Heart left ventricle (tissue), 16 donors: ENCODE measurements at regions not wholly inside any gene's neighbourhood (a gene's known extent, or its start where the extent isn't known, plus 50 kb on each side); places are given as distances from the start of the nearest gene placed in this dataset.

ENCODE experiments used
- ATAC-seq, 4 donors: fragments of 200-7000 bp; cut with Tn5 transposase; one replicate each; pipeline ENCODE4 v1.9.1; 2020 to 2022; ENCODE audit warnings: moderate library complexity in 4 of 4, mild to moderate bottlenecking in 3 of 4, moderate number of reproducible peaks in 1 of 4
- DNase-seq, 5 donors: peaks; one replicate each; pipeline ENCODE4 v3.0.0-alpha.2; 2020
- H3K27ac ChIP-seq, 12 donors: fragments of 200-600 bp; sonication (generic) in 4 of 12; one replicate each; pipeline versions ENCODE4 v1.5.0 to v1.8.0; 2016 to 2022; ENCODE audit warnings: mild to moderate bottlenecking in 2 of 12
- H3K27me3 ChIP-seq, 9 donors: fragments of 200-600 bp; sonication (generic) in 2 of 9; one replicate each; pipeline versions ENCODE4 v1.5.1 to v1.8.0; 2016 to 2022; ENCODE audit warnings: mild to moderate bottlenecking in 3 of 9
- H3K36me3 ChIP-seq, 9 donors: fragments of 200-600 bp; sonication (generic) in 2 of 9; one replicate each; pipeline versions ENCODE4 v1.5.0 to v1.8.0; 2018 to 2022; ENCODE audit warnings: mild to moderate bottlenecking in 2 of 9
- H3K4me1 ChIP-seq, 12 donors: fragments of 200-600 bp; sonication (generic) in 4 of 12; one replicate each; pipeline versions ENCODE4 v1.5.0 to v1.8.0; 2016 to 2022; ENCODE audit warnings: mild to moderate bottlenecking in 3 of 12
- H3K4me3 ChIP-seq, 12 donors: fragments of 200-600 bp; sonication (generic) in 4 of 12; one replicate each; pipeline versions ENCODE4 v1.5.0 to v1.8.0; 2017 to 2022; ENCODE audit warnings: mild to moderate bottlenecking in 9 of 12, moderate library complexity in 4 of 12
- H3K9me3 ChIP-seq, 12 donors: fragments of 200-600 bp; sonication (generic) in 4 of 12; one replicate each; pipeline versions ENCODE4 v1.5.0 to v1.8.0; 2016 to 2022; ENCODE audit warnings: mild to moderate bottlenecking in 1 of 12
- POLR2A ChIP-seq, 2 donors: fragments of 450-650 bp; IDR thresholded peaks; one replicate each; pipeline ENCODE4 v1.6.1; 2017; ENCODE audit warnings: antibody characterized with exemption in 2 of 2, mild to moderate bottlenecking in 2 of 2, moderate library complexity in 2 of 2
- WGBS, 4 donors: extraction: QIAGEN DNeasy Blood & Tissue Kit in 2 of 4; methylation state at CpG; one replicate each; pipeline versions ENCODE4 v1.1.5 to v1.1.7; 2013 to 2018; 5-methylcytosine and 5-hydroxymethylcytosine counted together
- intact Hi-C, 10 donors: fragments of 100-400 bp; cut with DNase I; formaldehyde crosslinking; loops; one replicate each; pipeline versions ENCODE4 v1.11.1 to v1.14.2; 2022
- TF ChIP-seq, protein P1 (sequence below), 12 donors: fragments of 200-600 bp; sonication (generic) in 4 of 12; IDR thresholded peaks; one replicate each; pipeline versions ENCODE4 v1.5.0 to v1.8.0; 2018 to 2022; ENCODE audit warnings: antibody characterized with exemption in 12 of 12, mild to moderate bottlenecking in 5 of 12
- donor health status: ischemic (EF 13 %, LVEDD 7.1; RV severe dilation, severe dysfunction).
- donor health status: healthy with polysubstance abuse.
- donor health status: DM: no; HTN: yes; CAD: no.
- donor health status: DM: no; HTN: no; CAD: no.
- donor health status: ischemic (EF 25% LVEDD 6.9; RV normal size, moderate dysfunction).
- donor health status: ischemic (EF 25% LVEDD 5.7; RV mildly dilated, moderate dysfunction).
- donor health status: healthy.
- donor health status: DM: yes; HTN: yes; CAD: no.
- donor health status: ischemic (EF 35%, LVEDD 5.7; RV mildly dilated, moderate dysfunction).
- donor health status: nonischemic (EF 11% LVEDD 7.7; RV severe dilation, severe dysfunction).
- donor health status: DM: yes; HTN: yes; CAD: no.
- donor health status: PGD.
- donor health status: ischemic (EF 29% LVEDD 5.4; RV normal size, mild dysfunction).
- donor health status: nonischemic (EF 23%, LVEDD 6.1; RV moderate dilation, normal function).

DNA sequence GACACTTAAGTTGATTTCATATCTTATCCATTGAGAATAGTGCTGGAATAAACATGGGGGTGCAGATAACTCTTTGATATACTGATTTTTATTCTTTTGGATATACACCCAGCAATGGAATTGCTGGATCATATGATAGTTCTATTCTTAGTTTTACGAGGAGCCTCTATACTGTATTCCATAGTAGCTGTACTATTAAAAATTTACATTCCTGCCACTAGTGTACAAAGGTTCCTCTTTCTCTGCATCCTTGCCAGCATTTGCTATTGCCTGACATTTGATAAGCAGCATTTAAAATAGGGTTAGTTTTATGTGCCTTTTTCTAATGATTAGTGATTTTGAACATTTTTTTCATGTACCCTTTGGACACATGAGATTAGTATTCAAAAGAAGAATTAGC is 554.2 kb downstream of the JRKL start:
- Histone ChIP-seq H3K27ac (no peak overlapping the region), H3K27me3 (no peaks in the 10 kb centered on the region), H3K9me3 (no peaks in the 10 kb centered on the region), H3K36me3 (no peaks in the 10 kb centered on the region), H3K4me1 (no peaks in the 10 kb centered on the region), H3K4me3 (no peak overlapping the region)
- ATAC-seq (no peak), DNase-seq (no peak)
- TF ChIP-seq POLR2A (IDR thresholded peaks at IDR 0.05), result no peak
- intact Hi-C loops, result no loop called here
- 48 to 69% (median 58%) methylated on average over 1 of the region's 1 CpG for WGBS, 4 donors

DNA sequence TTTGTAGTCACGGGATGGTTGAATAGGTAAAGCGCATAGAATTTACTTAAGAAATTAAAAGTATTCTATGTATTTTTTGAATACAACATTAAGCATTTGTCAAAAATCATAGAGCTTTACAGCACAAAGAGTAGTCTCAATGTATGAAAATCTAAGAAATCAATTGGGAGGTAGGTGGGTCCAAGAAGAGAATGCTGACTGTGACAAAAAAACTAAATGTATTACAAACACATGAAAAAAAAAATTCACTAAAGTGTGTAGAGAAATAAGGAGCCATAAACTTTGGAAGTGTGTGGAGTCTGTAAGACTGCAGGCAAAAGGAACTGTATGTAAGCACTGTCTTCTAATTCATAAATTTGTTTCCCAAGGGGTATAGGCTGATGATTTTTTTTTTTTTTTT is 558.3 kb downstream of the JRKL start:
- 87 to 96% (median 92%) methylated on average over 2 of the region's 2 CpGs for WGBS, 4 donors
- Histone ChIP-seq H3K27me3 (no peaks in the 10 kb centered on the region), H3K9me3 (peaks cover 0 to 7% (median 0%) of the 10 kb centered on the region in 12 donors), H3K36me3 (no peaks in the 10 kb centered on the region), H3K27ac (no peak overlapping the region), H3K4me3 (no peak overlapping the region), H3K4me1 (no peaks in the 10 kb centered on the region)
- intact Hi-C loops, result no loop called here
- DNase-seq, result no peak
- ATAC-seq, result no peak
- TF ChIP-seq POLR2A (IDR thresholded peaks at IDR 0.05), result no peak
- TF ChIP-seq, protein P1, sequence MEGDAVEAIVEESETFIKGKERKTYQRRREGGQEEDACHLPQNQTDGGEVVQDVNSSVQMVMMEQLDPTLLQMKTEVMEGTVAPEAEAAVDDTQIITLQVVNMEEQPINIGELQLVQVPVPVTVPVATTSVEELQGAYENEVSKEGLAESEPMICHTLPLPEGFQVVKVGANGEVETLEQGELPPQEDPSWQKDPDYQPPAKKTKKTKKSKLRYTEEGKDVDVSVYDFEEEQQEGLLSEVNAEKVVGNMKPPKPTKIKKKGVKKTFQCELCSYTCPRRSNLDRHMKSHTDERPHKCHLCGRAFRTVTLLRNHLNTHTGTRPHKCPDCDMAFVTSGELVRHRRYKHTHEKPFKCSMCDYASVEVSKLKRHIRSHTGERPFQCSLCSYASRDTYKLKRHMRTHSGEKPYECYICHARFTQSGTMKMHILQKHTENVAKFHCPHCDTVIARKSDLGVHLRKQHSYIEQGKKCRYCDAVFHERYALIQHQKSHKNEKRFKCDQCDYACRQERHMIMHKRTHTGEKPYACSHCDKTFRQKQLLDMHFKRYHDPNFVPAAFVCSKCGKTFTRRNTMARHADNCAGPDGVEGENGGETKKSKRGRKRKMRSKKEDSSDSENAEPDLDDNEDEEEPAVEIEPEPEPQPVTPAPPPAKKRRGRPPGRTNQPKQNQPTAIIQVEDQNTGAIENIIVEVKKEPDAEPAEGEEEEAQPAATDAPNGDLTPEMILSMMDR (IDR thresholded peaks at IDR 0.05), result no peak

DNA sequence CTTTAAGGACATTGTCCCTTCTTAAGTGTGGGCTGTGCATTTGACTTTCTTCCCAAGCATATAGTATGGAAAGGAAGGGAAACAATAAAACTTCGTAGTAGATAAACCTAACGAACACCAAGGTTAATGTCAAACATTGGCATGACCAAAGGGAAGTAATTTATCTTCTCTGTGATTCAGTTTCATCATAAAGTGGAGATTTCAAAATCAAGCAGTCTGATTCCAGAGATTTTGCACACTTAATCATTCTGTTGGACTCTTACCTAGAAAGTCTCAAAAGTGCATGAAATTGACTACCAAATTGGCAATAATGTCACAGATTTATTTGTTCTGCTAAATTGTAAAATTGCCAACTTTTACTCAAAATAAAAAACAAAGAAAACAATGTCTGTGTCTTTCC is 559.7 kb downstream of the JRKL start:
- no peak overlapping the region for H3K4me3 ChIP-seq
- no peaks in the 10 kb centered on the region for H3K4me1 ChIP-seq
- intact Hi-C loops, result no loop called here
- TF ChIP-seq, protein P1 (IDR thresholded peaks at IDR 0.05), result no peak
- no peak for TF ChIP-seq POLR2A (IDR thresholded peaks at IDR 0.05)
- no peak for DNase-seq
- H3K36me3 ChIP-seq, result no peaks in the 10 kb centered on the region
- WGBS, 4 donors, result 36 to 67% (median 45%) methylated on average over 2 of the region's 2 CpGs
- no peak for ATAC-seq
- H3K9me3 ChIP-seq, result peaks cover 0 to 7% (median 0%) of the 10 kb centered on the region in 12 donors
- no peaks in the 10 kb centered on the region for H3K27me3 ChIP-seq
- no peak overlapping the region for H3K27ac ChIP-seq

DNA sequence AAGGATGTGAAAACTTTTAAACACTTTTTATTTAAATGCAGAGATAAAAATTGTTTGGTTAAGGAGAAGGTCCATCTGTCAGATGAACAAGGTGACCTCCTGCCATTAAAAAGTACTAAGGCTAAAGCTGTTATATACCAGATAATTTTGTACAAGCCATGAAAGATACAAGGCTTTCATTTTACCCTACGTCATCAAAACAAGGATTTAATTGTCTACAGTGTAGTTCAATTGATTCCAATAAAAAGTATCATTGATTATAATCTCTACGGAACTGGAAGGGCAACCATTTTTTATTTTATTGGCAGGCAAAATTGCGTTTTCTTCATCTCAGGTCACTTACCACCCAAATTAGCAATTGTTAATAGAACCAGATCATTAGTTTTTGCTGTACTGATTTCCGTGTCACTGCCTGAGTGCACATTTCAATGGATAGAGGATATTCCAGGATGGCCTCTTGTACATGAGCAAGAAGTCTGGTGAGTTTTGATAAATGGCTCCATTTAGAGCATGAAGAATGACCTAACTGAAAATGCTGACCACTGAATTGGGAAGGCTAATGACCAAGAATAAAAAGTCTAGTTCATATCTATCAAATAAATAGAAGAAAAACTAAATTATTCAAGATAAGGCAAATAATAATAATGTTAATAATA is 564.9 kb downstream of the JRKL start:
- WGBS, 4 donors, result 70 to 84% (median 77%) methylated on average over 4 of the region's 4 CpGs
- Histone ChIP-seq H3K27me3 (no peaks in the 10 kb centered on the region), H3K36me3 (no peaks in the 10 kb centered on the region), H3K9me3 (peaks cover 0 to 7% (median 0%) of the 10 kb centered on the region in 12 donors), H3K27ac (no peak overlapping the region), H3K4me1 (no peaks in the 10 kb centered on the region), H3K4me3 (no peak overlapping the region)
- intact Hi-C loops, result no loop called here
- DNase-seq (no peak), ATAC-seq (no peak)
- TF ChIP-seq POLR2A (IDR thresholded peaks at IDR 0.05), result no peak
- TF ChIP-seq, protein P1 (IDR thresholded peaks at IDR 0.05), result no peak

DNA sequence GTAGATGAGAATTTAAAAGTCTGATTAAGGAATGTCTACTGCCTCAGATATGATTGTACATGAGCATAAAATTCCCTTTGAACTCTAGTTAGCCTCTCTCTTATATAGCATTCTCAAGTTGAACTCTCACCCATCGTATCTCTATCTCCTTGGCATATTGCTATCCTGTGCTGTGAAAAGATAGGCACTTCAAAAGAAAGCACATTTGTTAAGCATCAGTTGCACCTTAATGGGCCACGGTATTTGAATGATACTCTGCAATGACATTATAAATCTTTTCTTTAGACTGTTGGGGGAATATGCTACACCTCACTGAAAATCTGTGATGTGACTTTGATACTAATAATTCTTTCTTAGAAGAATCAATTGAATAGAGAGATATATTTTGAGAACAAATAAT is 570.7 kb downstream of the JRKL start:
- ATAC-seq (no peak), DNase-seq (no peak)
- Histone ChIP-seq H3K27me3 (no peaks in the 10 kb centered on the region), H3K27ac (no peak overlapping the region), H3K9me3 (no peaks in the 10 kb centered on the region), H3K36me3 (no peaks in the 10 kb centered on the region), H3K4me1 (no peaks in the 10 kb centered on the region), H3K4me3 (no peak overlapping the region)
- WGBS, 4 donors, result 56 to 62% (median 57%) methylated on average over 2 of the region's 2 CpGs
- intact Hi-C loops, result no loop called here
- TF ChIP-seq, protein P1 (IDR thresholded peaks at IDR 0.05), result no peak
- TF ChIP-seq POLR2A (IDR thresholded peaks at IDR 0.05), result no peak
